Stomach (tissue), 8 donors: ENCODE measurements at regions not wholly inside any gene's neighbourhood (a gene's known extent, or its start where the extent isn't known, plus 50 kb on each side); places are given as distances from the start of the nearest gene placed in this dataset.

Source experiments
- DNase-seq, 2 donors: peaks; one replicate each; pipeline versions ENCODE4 v3.0.0 to v3.0.0-alpha.2; 2013 to 2019
- H3K27ac ChIP-seq, 5 donors: fragments of 200-600 bp in 4 of 5; sonication (generic) in 4 of 5; one replicate each; pipeline ENCODE4 v1.5.1; 2013 to 2019; ENCODE audit warnings: mild to moderate bottlenecking in 1 of 5, moderate library complexity in 1 of 5
- H3K27me3 ChIP-seq, 3 donors: fragments of 200-600 bp; sonication (generic); one replicate each; pipeline ENCODE4 v1.5.1; 2017 to 2019; ENCODE audit warnings: mixed run types in 1 of 3
- H3K36me3 ChIP-seq, 4 donors: fragments of 200-600 bp; sonication (generic); 1 replicate in 3 of 4; 2 replicates in 1 of 4; pipeline ENCODE4 v1.5.1; 2016 to 2019
- H3K4me1 ChIP-seq, 4 donors: fragments of 200-600 bp; sonication (generic); one replicate each; pipeline ENCODE4 v1.5.1; 2016 to 2019
- H3K4me3 ChIP-seq, 4 donors: fragments of 200-600 bp; sonication (generic) in 3 of 4; one replicate each; pipeline ENCODE4 v1.5.1; 2016 to 2019; ENCODE audit warnings: mild to moderate bottlenecking in 1 of 4
- H3K9me3 ChIP-seq, 4 donors: fragments of 200-600 bp; sonication (generic); one replicate each; pipeline ENCODE4 v1.5.1; 2016 to 2019
- EP300 ChIP-seq: sonication (generic); formaldehyde crosslinking; IDR thresholded peaks from one replicate; pipeline ENCODE4 v1.6.1; 2017; ENCODE audit warnings: antibody characterized with exemption
- POLR2A ChIP-seq, 4 donors: fragments of 450-650 bp; IDR thresholded peaks; one replicate each; pipeline ENCODE4 v1.6.1; 2016; ENCODE audit warnings: antibody characterized with exemption in 4 of 4, control low read depth in 2 of 4, mild to moderate bottlenecking in 1 of 4, moderate library complexity in 1 of 4
- POLR2AphosphoS5 ChIP-seq, 3 donors: sonication (generic); formaldehyde crosslinking; IDR thresholded peaks; one replicate each; pipeline ENCODE4 v1.6.1; 2016; ENCODE audit warnings: antibody characterized with exemption in 3 of 3
- WGBS, 5 donors: extraction: QIAGEN DNeasy Blood & Tissue Kit in 3 of 5; methylation state at CpG; one replicate each; pipeline versions ENCODE4 v1.1.5 to v1.1.7; 2013 to 2018; 5-methylcytosine and 5-hydroxymethylcytosine counted together
- intact Hi-C: fragments of 100-400 bp; cut with DNase I; formaldehyde crosslinking; loops from one replicate; pipeline ENCODE4 v1.15.1; 2023; ENCODE audit warnings: low total_unique reads
- TF ChIP-seq, protein P1 (sequence below), 7 experiments: fragments of 450-650 bp in 4 of 7; fragments of 200-600 bp in 3 of 7; sonication (generic) in 3 of 7; IDR thresholded peaks; one replicate each; pipeline ENCODE4 v1.5.1; 2016 to 2019; ENCODE audit warnings: antibody characterized with exemption in 7 of 7, control low read depth in 2 of 7, mild to moderate bottlenecking in 1 of 7
- donor health status: healthy with polysubstance abuse.
- donor health status: Bipolar disorder and iron deficiency.
- donor health status: healthy.

DNA sequence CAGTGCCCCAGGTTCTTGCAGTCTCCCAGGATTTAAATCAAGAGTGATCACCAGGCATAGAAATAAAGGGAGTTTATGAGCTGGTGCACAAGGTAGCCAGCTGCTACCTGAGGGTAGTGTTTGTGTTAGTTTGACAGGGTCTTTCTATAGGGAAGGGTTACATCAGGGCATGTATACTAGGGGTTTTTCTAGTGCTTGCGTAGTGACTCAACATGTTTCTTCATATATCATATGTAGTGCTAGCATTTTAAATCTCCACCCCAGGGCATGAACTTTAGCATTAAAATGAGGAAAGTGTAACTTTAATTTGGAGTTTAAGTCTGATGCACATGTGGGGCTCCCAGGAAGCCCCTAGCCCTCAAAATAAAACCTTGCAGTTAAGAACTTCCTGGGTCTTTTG, 86.5 kb upstream of the TNR start:
- intact Hi-C loops: no loop called here
- Histone ChIP-seq H3K36me3 (no peaks in the 10 kb centered on the region), H3K4me1 (no peaks in the 10 kb centered on the region), H3K27ac (no peak overlapping the region), H3K9me3 (peaks cover 0 to 8% (median 3%) of the 10 kb centered on the region in 4 donors), H3K4me3 (no peak overlapping the region), H3K27me3 (no peaks in the 10 kb centered on the region)
- DNase-seq: no peak
- TF ChIP-seq EP300 (no peak), POLR2A (IDR thresholded peaks at IDR 0.05) (no peak), POLR2AphosphoS5 (IDR thresholded peaks at IDR 0.05) (no peak)
- TF ChIP-seq, protein P1, sequence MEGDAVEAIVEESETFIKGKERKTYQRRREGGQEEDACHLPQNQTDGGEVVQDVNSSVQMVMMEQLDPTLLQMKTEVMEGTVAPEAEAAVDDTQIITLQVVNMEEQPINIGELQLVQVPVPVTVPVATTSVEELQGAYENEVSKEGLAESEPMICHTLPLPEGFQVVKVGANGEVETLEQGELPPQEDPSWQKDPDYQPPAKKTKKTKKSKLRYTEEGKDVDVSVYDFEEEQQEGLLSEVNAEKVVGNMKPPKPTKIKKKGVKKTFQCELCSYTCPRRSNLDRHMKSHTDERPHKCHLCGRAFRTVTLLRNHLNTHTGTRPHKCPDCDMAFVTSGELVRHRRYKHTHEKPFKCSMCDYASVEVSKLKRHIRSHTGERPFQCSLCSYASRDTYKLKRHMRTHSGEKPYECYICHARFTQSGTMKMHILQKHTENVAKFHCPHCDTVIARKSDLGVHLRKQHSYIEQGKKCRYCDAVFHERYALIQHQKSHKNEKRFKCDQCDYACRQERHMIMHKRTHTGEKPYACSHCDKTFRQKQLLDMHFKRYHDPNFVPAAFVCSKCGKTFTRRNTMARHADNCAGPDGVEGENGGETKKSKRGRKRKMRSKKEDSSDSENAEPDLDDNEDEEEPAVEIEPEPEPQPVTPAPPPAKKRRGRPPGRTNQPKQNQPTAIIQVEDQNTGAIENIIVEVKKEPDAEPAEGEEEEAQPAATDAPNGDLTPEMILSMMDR (IDR thresholded peaks at IDR 0.05): no peak
- WGBS, 5 donors: 82 to 100% (median 96%) methylated on average over 1 of the region's 1 CpG

DNA sequence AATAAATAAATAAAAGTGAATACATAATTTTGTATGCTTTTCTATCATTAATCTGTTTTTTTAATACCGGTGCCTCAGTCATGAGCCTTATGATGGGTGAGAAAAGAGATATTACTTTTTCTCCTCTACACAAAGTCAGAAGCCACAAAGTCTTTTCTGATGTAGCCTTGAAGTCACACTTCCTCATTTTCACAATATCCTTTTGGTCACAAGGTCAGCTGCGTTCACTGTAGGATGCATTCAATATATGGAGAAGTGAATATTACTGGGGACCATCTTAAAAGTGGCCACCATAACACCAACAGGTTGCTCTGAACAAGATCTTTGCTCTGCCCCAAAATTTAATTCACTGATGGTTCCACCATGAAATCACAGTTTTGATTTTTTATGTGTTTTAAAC, 83.3 kb upstream of the TNR start:
- Histone ChIP-seq H3K4me1 (no peaks in the 10 kb centered on the region), H3K27me3 (no peaks in the 10 kb centered on the region), H3K9me3 (peaks cover 0 to 8% (median 3%) of the 10 kb centered on the region in 4 donors), H3K27ac (no peak overlapping the region), H3K4me3 (no peak overlapping the region), H3K36me3 (no peaks in the 10 kb centered on the region)
- no peak for DNase-seq
- TF ChIP-seq EP300 (no peak), POLR2AphosphoS5 (IDR thresholded peaks at IDR 0.05) (no peak), POLR2A (IDR thresholded peaks at IDR 0.05) (no peak)
- TF ChIP-seq, protein P1 (IDR thresholded peaks at IDR 0.05): no peak
- 78 to 84% (median 83%) methylated on average over 2 of the region's 2 CpGs for WGBS, 5 donors
- intact Hi-C loops: no loop called here

DNA sequence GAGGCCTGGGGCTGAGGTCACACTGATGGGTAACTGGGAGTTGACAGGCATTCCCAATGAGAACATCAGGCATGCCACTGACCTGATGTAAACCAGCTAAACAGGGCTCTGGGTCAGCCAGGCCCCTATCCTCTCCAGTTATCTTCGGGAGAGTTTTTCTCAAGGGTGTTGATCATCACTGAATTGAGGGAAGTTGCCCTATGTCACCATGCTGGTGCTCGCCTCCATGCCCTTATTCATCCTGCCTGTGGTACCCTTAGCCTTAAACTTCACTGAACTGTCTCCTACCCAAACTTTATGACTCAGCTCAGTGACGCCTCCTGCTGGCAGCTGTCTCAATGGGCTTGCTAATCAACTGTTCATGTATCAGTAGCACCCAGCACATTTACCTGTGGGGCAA, 80.7 kb upstream of the TNR start:
- no peaks in the 10 kb centered on the region for H3K27me3 ChIP-seq
- 62 to 65% (median 63%) methylated on average over 3 of the region's 3 CpGs for WGBS, 5 donors
- H3K36me3 ChIP-seq: no peaks in the 10 kb centered on the region
- no peaks in the 10 kb centered on the region for H3K4me1 ChIP-seq
- no peak overlapping the region for H3K27ac ChIP-seq
- TF ChIP-seq POLR2A (IDR thresholded peaks at IDR 0.05) (no peak), EP300 (no peak), POLR2AphosphoS5 (IDR thresholded peaks at IDR 0.05) (no peak)
- TF ChIP-seq, protein P1 (IDR thresholded peaks at IDR 0.05): no peak
- no peak for DNase-seq
- no peak overlapping the region for H3K4me3 ChIP-seq
- peaks cover 0 to 13% (median 4%) of the 10 kb centered on the region in 4 donors for H3K9me3 ChIP-seq
- intact Hi-C loops: no loop called here

DNA sequence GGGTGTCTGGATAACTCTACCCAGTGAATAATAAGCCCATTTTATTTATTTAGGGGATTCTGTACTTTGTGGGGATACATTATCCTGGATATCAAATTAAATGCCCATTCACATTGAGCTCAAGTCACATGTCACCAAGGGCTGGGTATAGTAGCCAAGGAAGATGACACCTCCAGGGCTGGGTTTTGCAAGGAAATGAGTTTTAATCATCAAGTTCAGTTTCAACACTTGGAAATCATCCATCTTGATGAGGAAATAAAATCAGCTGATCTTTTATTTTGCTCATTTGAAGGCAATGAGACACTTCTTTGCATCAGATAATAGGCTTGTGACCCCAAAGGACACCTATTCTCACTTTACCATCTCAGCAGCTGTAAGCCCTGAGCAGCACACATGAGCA, 80.0 kb upstream of the TNR start:
- TF ChIP-seq, protein P1 (IDR thresholded peaks at IDR 0.05): no peak
- TF ChIP-seq POLR2A (IDR thresholded peaks at IDR 0.05) (no peak), EP300 (no peak), POLR2AphosphoS5 (IDR thresholded peaks at IDR 0.05) (no peak)

More for the DNA sequence above, 80.0 kb upstream of the TNR start:
- Histone ChIP-seq H3K4me3 (no peak overlapping the region), H3K9me3 (peaks cover 0 to 10% (median 4%) of the 10 kb centered on the region in 4 donors), H3K27ac (no peak overlapping the region), H3K27me3 (no peaks in the 10 kb centered on the region), H3K36me3 (no peaks in the 10 kb centered on the region), H3K4me1 (no peaks in the 10 kb centered on the region)
- intact Hi-C loops: no loop called here
- no peak for DNase-seq
